Transverse colon (tissue), 4 donors: ENCODE measurements at regions not wholly inside any gene's neighbourhood (a gene's known extent, or its start where the extent isn't known, plus 50 kb on each side); places are given as distances from the start of the nearest gene placed in this dataset.

Experiments used
- DNase-seq: peaks from one replicate; pipeline ENCODE4 v3.0.0-alpha.2; 2019
- H3K27ac ChIP-seq, 4 donors: fragments of 200-600 bp; sonication (generic); 2 replicates each; pipeline ENCODE4 v1.5.1; 2016 to 2018; ENCODE audit warnings: inconsistent platforms in 4 of 4
- H3K27me3 ChIP-seq: fragments of 200-600 bp; sonication (generic); 2 replicates; pipeline ENCODE4 v1.5.1; 2017; ENCODE audit warnings: inconsistent platforms
- H3K36me3 ChIP-seq, 4 donors: fragments of 200-600 bp; sonication (generic); 2 replicates each; pipeline ENCODE4 v1.5.1; 2017 to 2019; ENCODE audit warnings: inconsistent platforms in 4 of 4
- H3K4me1 ChIP-seq, 4 donors: fragments of 200-600 bp; sonication (generic); 2 replicates each; pipeline ENCODE4 v1.5.1; 2017 to 2020; ENCODE audit warnings: inconsistent platforms in 4 of 4
- H3K4me3 ChIP-seq, 4 donors: fragments of 200-600 bp; sonication (generic); 1 replicate in 1 of 4; 2 replicates in 3 of 4; pipeline versions ENCODE4 v1.5.1 to v1.6.1; 2017 to 2019; ENCODE audit warnings: inconsistent platforms in 4 of 4
- H3K9me3 ChIP-seq, 2 donors: fragments of 200-600 bp; sonication (generic); 2 replicates each; pipeline ENCODE4 v1.5.1; 2017 to 2019; ENCODE audit warnings: inconsistent platforms in 2 of 2
- CTCF ChIP-seq, 5 experiments: fragments of 200-600 bp in 3 of 5; fragments of 450-650 bp in 2 of 5; sonication (generic) in 3 of 5; IDR thresholded peaks; 1 replicate in 2 of 5; 2 replicates in 3 of 5; pipeline ENCODE4 v1.5.1; 2016 to 2017; ENCODE audit warnings: antibody characterized with exemption in 5 of 5, inconsistent platforms in 3 of 5, mild to moderate bottlenecking in 2 of 5, moderate library complexity in 1 of 5
- EP300 ChIP-seq: sonication (generic); formaldehyde crosslinking; IDR thresholded peaks from one replicate; pipeline ENCODE4 v1.6.1; 2017; ENCODE audit warnings: antibody characterized with exemption, low read depth
- POLR2A ChIP-seq: fragments of 450-650 bp; IDR thresholded peaks from one replicate; pipeline ENCODE4 v1.6.1; 2016; ENCODE audit warnings: antibody characterized with exemption, mild to moderate bottlenecking, moderate library complexity
- POLR2AphosphoS5 ChIP-seq, 3 donors: sonication (generic); formaldehyde crosslinking; IDR thresholded peaks; one replicate each; pipeline ENCODE4 v1.6.1; 2016; ENCODE audit warnings: antibody characterized with exemption in 3 of 3
- WGBS, 2 donors: methylation state at CpG; one replicate each; pipeline ENCODE4 v1.1.5; 2018; ENCODE audit warnings: low coverage in 1 of 2; 5-methylcytosine and 5-hydroxymethylcytosine counted together
- in situ Hi-C, 4 donors: fragments of 200-750 bp; cut with MboI; loops; one replicate each; pipeline versions ENCODE4 v1.15.0 to v1.15.1; 2017; ENCODE audit warnings: low sequenced_read_pairs in 3 of 4, low pct_ligation_motif_present in 1 of 4, low pct_unique_long_range_greater_than_20kb in 1 of 4
- intact Hi-C: fragments of 100-400 bp; cut with DNase I; formaldehyde crosslinking; loops from one replicate; pipeline ENCODE4 v1.15.1; 2023; ENCODE audit warnings: low total_unique reads

DNA sequence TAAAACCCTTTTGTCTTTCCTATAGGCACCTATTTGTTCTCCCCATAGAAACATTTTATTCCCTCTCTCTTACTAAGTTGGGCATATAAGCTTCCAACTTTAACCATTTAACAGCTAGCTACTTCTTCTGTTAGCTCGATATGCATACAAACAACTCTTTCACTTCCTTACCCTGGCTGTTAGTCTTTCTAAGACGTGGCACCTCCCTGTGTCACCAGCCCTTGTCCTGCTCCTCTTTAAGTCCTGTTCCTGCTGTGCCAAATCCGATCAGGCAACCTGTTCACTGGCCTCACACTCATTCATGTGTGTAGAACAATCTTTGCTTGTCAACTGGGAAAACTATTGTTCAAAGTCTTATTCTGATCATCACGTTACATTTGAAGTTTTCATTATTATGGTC, 1376.1 kb upstream of the TENM4 start:
- TF ChIP-seq CTCF (IDR thresholded peaks at IDR 0.05) = no peak
- TF ChIP-seq POLR2AphosphoS5 (IDR thresholded peaks at IDR 0.05) = no peak
- TF ChIP-seq POLR2A = no peak
- TF ChIP-seq EP300 = no peak
- no peak overlapping the region for H3K27ac ChIP-seq
- intact Hi-C loops = no loop called here
- H3K27me3 ChIP-seq = no peaks in the 10 kb centered on the region
- H3K9me3 ChIP-seq = no peaks in the 10 kb centered on the region
- WGBS, 2 donors = 54 to 86% methylated on average over 3 to 4 of the region's 4 CpGs
- H3K36me3 ChIP-seq = no peaks in the 10 kb centered on the region
- in situ Hi-C loops = no loop called here
- no peak for DNase-seq
- H3K4me3 ChIP-seq = no peak overlapping the region
- no peaks in the 10 kb centered on the region for H3K4me1 ChIP-seq

- WGBS, 2 donors = 38 to 57% methylated on average over 1 of the region's 1 CpG
- intact Hi-C loops (no loop called here), in situ Hi-C loops (no loop called here)
- Histone ChIP-seq H3K36me3 (no peaks in the 10 kb centered on the region), H3K27ac (no peak overlapping the region), H3K9me3 (no peaks in the 10 kb centered on the region), H3K4me3 (no peak overlapping the region), H3K4me1 (no peaks in the 10 kb centered on the region), H3K27me3 (no peaks in the 10 kb centered on the region)
- TF ChIP-seq CTCF (IDR thresholded peaks at IDR 0.05) = no peak
- no peak for TF ChIP-seq POLR2A
- no peak for TF ChIP-seq EP300
- TF ChIP-seq POLR2AphosphoS5 (IDR thresholded peaks at IDR 0.05) = no peak
- DNase-seq = no peak
These were observed 1375.6 kb upstream of the TENM4 start for GRCh38 chr11:80816454-80816847.

GRCh38 chr11:80815752-80816453, 1375.1 kb upstream of the TENM4 start:
- Histone ChIP-seq H3K4me1 (no peaks in the 10 kb centered on the region), H3K36me3 (no peaks in the 10 kb centered on the region), H3K27me3 (no peaks in the 10 kb centered on the region), H3K27ac (no peak overlapping the region), H3K9me3 (no peaks in the 10 kb centered on the region), H3K4me3 (no peak overlapping the region)
- DNase-seq = no peak
- intact Hi-C loops = no loop called here
- WGBS, 2 donors = 58 to 83% methylated on average over 2 to 3 of the region's 3 CpGs
- in situ Hi-C loops = no loop called here
- no peak for TF ChIP-seq CTCF (IDR thresholded peaks at IDR 0.05)
- TF ChIP-seq POLR2AphosphoS5 (IDR thresholded peaks at IDR 0.05) = no peak
- no peak for TF ChIP-seq POLR2A
- no peak for TF ChIP-seq EP300

DNA sequence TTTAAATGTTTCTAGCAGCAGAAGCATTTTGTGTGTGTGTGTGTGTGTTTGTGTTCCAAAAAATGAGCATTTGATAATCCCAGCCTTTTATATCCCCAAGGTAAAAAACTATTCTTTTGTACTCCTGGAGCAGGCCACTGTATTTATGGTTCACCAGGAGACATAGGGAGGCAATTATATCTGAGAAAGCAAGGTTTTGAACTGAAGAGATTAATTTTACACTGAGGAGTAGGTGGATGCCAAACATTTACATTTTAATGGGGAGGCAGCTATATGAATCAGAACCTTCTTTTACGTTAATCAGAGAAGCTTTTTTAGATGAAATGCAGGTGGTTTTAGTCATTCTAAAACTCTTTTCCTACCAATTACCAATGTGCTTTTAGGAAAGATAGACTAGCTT, 1374.0 kb upstream of the TENM4 start:
- no peaks in the 10 kb centered on the region for H3K9me3 ChIP-seq
- no peak overlapping the region for H3K27ac ChIP-seq
- TF ChIP-seq CTCF (IDR thresholded peaks at IDR 0.05) = no peak
- TF ChIP-seq POLR2A = no peak
- no peak for TF ChIP-seq EP300
- TF ChIP-seq POLR2AphosphoS5 (IDR thresholded peaks at IDR 0.05) = no peak
- H3K4me3 ChIP-seq = no peak overlapping the region
- in situ Hi-C loops = no loop called here
- no peak for DNase-seq
- H3K4me1 ChIP-seq = no peaks in the 10 kb centered on the region
- H3K27me3 ChIP-seq = no peaks in the 10 kb centered on the region
- 60 to 80% methylated on average over 1 of the region's 1 CpG for WGBS, 2 donors
- H3K36me3 ChIP-seq = no peaks in the 10 kb centered on the region
- intact Hi-C loops = no loop called here
